Breast epithelium (tissue), 4 donors: ENCODE measurements at regions not wholly inside any gene's neighbourhood (a gene's known extent, or its start where the extent isn't known, plus 50 kb on each side); places are given as distances from the start of the nearest gene placed in this dataset.

Source experiments
- DNase-seq, 2 donors: peaks; one replicate each; pipeline ENCODE4 v3.0.0-alpha.2; 2019; ENCODE audit warnings: low spot score in 2 of 2
- H3K27ac ChIP-seq, 2 donors: fragments of 200-600 bp; sonication (generic) in 1 of 2; one replicate each; pipeline ENCODE4 v1.5.1; 2016 to 2019; ENCODE audit warnings: mild to moderate bottlenecking in 1 of 2
- H3K27me3 ChIP-seq, 2 donors: fragments of 200-600 bp; sonication (generic) in 1 of 2; one replicate each; pipeline versions ENCODE4 v1.5.1 to v1.6.0; 2017 to 2019; ENCODE audit warnings: control low read depth in 1 of 2, mild to moderate bottlenecking in 1 of 2
- H3K36me3 ChIP-seq: fragments of 200-600 bp; one replicate; pipeline ENCODE4 v1.5.1; 2019
- H3K4me1 ChIP-seq, 2 donors: fragments of 200-600 bp; sonication (generic); one replicate each; pipeline ENCODE4 v1.5.1; 2016 to 2019; ENCODE audit warnings: control low read depth in 1 of 2
- H3K4me3 ChIP-seq, 3 donors: fragments of 200-600 bp; sonication (generic); 1 replicate in 2 of 3; 2 replicates in 1 of 3; pipeline ENCODE4 v1.5.1; 2016 to 2019; ENCODE audit warnings: mild to moderate bottlenecking in 3 of 3, moderate library complexity in 2 of 3
- H3K9me3 ChIP-seq, 2 donors: fragments of 200-600 bp; sonication (generic) in 1 of 2; one replicate each; pipeline ENCODE4 v1.5.1; 2016 to 2019; ENCODE audit warnings: control low read depth in 1 of 2
- POLR2A ChIP-seq: fragments of 450-650 bp; IDR thresholded peaks from one replicate; pipeline ENCODE4 v1.6.1; 2016; ENCODE audit warnings: antibody characterized with exemption, mild to moderate bottlenecking, moderate library complexity
- POLR2AphosphoS5 ChIP-seq, 3 donors: sonication (generic); formaldehyde crosslinking; IDR thresholded peaks; one replicate each; pipeline ENCODE4 v1.6.1; 2017; ENCODE audit warnings: antibody characterized with exemption in 3 of 3
- intact Hi-C: fragments of 100-400 bp; cut with DNase I; formaldehyde crosslinking; loops from one replicate; pipeline ENCODE4 v1.15.1; 2023; ENCODE audit warnings: low total_unique reads
- TF ChIP-seq, protein P1 (sequence below), 3 donors: fragments of 450-650 bp; IDR thresholded peaks; one replicate each; pipeline ENCODE4 v1.5.1; 2016 to 2017; ENCODE audit warnings: antibody characterized with exemption in 3 of 3, mild to moderate bottlenecking in 3 of 3, moderate library complexity in 3 of 3

- no peak for DNase-seq
- Histone ChIP-seq H3K4me3 (no peak overlapping the region), H3K4me1 (no peaks in the 10 kb centered on the region), H3K9me3 (peaks cover 8 to 9% of the 10 kb centered on the region in 2 donors), H3K27ac (no peak overlapping the region), H3K36me3 (no peaks in the 10 kb centered on the region), H3K27me3 (no peaks in the 10 kb centered on the region)
- TF ChIP-seq POLR2AphosphoS5 (IDR thresholded peaks at IDR 0.05) (no peak), POLR2A (no peak)
- TF ChIP-seq, protein P1, sequence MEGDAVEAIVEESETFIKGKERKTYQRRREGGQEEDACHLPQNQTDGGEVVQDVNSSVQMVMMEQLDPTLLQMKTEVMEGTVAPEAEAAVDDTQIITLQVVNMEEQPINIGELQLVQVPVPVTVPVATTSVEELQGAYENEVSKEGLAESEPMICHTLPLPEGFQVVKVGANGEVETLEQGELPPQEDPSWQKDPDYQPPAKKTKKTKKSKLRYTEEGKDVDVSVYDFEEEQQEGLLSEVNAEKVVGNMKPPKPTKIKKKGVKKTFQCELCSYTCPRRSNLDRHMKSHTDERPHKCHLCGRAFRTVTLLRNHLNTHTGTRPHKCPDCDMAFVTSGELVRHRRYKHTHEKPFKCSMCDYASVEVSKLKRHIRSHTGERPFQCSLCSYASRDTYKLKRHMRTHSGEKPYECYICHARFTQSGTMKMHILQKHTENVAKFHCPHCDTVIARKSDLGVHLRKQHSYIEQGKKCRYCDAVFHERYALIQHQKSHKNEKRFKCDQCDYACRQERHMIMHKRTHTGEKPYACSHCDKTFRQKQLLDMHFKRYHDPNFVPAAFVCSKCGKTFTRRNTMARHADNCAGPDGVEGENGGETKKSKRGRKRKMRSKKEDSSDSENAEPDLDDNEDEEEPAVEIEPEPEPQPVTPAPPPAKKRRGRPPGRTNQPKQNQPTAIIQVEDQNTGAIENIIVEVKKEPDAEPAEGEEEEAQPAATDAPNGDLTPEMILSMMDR (IDR thresholded peaks at IDR 0.05) = no peak
- intact Hi-C loops = no loop called here
Observed at GRCh38 chr17:70484050-70484449, 314.7 kb downstream of the KCNJ2 start.

DNA sequence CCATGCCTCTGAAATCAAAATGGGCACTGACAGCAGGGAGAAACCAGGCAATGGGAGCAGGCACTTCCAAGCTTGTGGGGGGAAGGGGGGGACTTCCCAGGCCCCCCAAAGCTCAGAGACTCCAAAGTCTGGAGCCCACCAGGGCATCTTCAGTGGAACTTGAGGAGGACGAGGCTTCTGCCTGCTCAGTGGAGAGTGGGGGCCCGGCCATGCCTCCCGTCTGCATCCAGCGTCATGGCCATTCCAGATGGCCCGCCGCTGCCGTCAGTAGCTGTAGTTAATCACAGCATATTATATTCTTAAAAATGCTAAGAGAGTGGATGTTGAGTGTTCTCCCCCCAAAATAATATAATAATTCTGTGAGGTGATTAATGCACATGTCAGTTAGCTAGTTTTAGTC is 315.2 kb downstream of the KCNJ2 start:
- Histone ChIP-seq H3K27ac (no peak overlapping the region), H3K9me3 (peaks cover 8 to 9% of the 10 kb centered on the region in 2 donors), H3K4me3 (no peak overlapping the region), H3K4me1 (no peaks in the 10 kb centered on the region), H3K27me3 (no peaks in the 10 kb centered on the region), H3K36me3 (no peaks in the 10 kb centered on the region)
- TF ChIP-seq POLR2A = no peak
- TF ChIP-seq, protein P1 (IDR thresholded peaks at IDR 0.05) = no peak
- no peak for TF ChIP-seq POLR2AphosphoS5 (IDR thresholded peaks at IDR 0.05)
- no peak for DNase-seq
- intact Hi-C loops = no loop called here

GRCh38 chr17:70492368-70492767 is 323.0 kb downstream of the KCNJ2 start:
- no peaks in the 10 kb centered on the region for H3K9me3 ChIP-seq
- no peak overlapping the region for H3K27ac ChIP-seq
- intact Hi-C loops = no loop called here
- no peak for DNase-seq
- TF ChIP-seq, protein P1 (IDR thresholded peaks at IDR 0.05) = no peak
- no peak for TF ChIP-seq POLR2AphosphoS5 (IDR thresholded peaks at IDR 0.05)
- H3K4me3 ChIP-seq = no peak overlapping the region
- no peaks in the 10 kb centered on the region for H3K27me3 ChIP-seq
- H3K4me1 ChIP-seq = no peaks in the 10 kb centered on the region
- no peaks in the 10 kb centered on the region for H3K36me3 ChIP-seq

GRCh38 chr17:70493277-70493874 is 324.0 kb downstream of the KCNJ2 start:
- Histone ChIP-seq H3K36me3 (no peaks in the 10 kb centered on the region), H3K4me1 (no peaks in the 10 kb centered on the region), H3K27ac (no peak overlapping the region), H3K4me3 (no peak overlapping the region), H3K27me3 (no peaks in the 10 kb centered on the region), H3K9me3 (no peaks in the 10 kb centered on the region)
- TF ChIP-seq POLR2AphosphoS5 (IDR thresholded peaks at IDR 0.05) (no peak), POLR2A (no peak)
- TF ChIP-seq, protein P1 (IDR thresholded peaks at IDR 0.05) = no peak
- no peak for DNase-seq
- intact Hi-C loops = no loop called here

- Histone ChIP-seq H3K4me1 (no peaks in the 10 kb centered on the region), H3K27me3 (no peaks in the 10 kb centered on the region), H3K27ac (no peak overlapping the region), H3K36me3 (no peaks in the 10 kb centered on the region), H3K4me3 (no peak overlapping the region), H3K9me3 (no peaks in the 10 kb centered on the region)
- TF ChIP-seq POLR2AphosphoS5 (IDR thresholded peaks at IDR 0.05) = no peak
- TF ChIP-seq, protein P1 (IDR thresholded peaks at IDR 0.05) = no peak
- TF ChIP-seq POLR2A = no peak
- no peak for DNase-seq
- intact Hi-C loops = no loop called here
Observed at GRCh38 chr17:70498631-70499030, 329.3 kb downstream of the KCNJ2 start.
